ENCODE measurements at regions not wholly inside any gene's neighbourhood (a gene's known extent, or its start where the extent isn't known, plus 50 kb on each side); places are given as distances from the start of the nearest gene placed in this dataset.

DNA sequence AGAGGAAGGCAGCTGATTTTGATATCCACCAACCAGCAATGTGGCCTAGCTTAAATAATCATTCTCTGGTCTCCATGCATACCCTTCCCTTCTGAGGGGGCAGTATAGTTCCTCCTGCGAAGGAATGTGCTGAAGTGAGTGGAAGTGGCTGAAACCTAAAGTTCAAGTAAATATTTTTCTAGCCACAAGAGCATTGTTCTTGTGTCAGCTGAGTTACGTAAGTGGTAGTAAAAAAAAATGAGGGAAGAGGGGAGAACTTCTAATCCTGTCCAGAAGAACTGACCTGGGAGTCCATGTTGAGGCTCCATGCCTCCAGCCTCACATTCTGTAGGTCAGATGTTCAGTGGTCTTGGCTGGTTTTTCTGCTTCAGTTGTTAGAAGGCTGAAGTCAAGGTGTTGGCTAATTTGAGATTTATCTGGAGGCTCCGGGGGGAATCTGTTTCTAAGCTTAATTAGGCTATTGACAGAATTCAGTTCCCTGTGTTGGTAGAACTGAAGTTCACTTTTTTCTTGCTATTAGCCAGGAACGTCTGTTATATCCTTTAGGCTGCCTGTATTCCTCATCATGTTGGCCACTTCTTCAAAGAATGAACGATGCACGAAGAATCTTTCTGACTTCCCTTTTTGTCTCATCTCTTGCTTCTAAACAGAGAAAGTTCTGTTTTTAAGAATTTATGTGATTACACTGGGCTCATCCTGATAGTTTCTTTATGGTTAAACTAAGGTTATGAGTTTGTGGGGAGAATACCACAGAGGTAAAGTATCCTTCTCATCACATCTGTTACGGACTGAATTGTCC lies 207.1 kb upstream of the PRSS16 start (continued):
- TF ChIP-seq FIP1L1 (IDR thresholded peaks at IDR 0.05; ENCODE audit: borderline replicate concordance, insufficient read depth, low read depth, low read length) (no peak), RERE (CRISPR knock-in tag; IDR thresholded peaks at IDR 0.05; ENCODE audit: low read depth) (no peak), DNMT1 (CRISPR knock-in tag; IDR thresholded peaks at IDR 0.05) (no peak), GABPA (IDR thresholded peaks at IDR 0.05; ENCODE audit: low read depth, low read length) (no peak), GABPA (CRISPR knock-in tag; IDR thresholded peaks at IDR 0.05; ENCODE audit: low read depth) (peak; percentile 27; the same call in 1 of the 2 replicates), HOXA3 (CRISPR knock-in tag; IDR thresholded peaks at IDR 0.05) (0 out of 2 replicates have a peak, but pooled peaks have one; percentile 37), SRSF1 (optimal IDR thresholded peaks at IDR 0.05; ENCODE audit: low read depth, low read length) (no peak), ZNF609 (CRISPR knock-in tag; IDR thresholded peaks at IDR 0.05; ENCODE audit: borderline replicate concordance) (peak; percentile 27; the same call in 1 of the 2 replicates), REL (CRISPR knock-in tag; conservative IDR thresholded peaks at IDR 0.05) (no peak), FUBP1 (CRISPR knock-in tag; IDR thresholded peaks at IDR 0.05; ENCODE audit: borderline replicate concordance) (no peak)
- TF ChIP-seq, protein P1, sequence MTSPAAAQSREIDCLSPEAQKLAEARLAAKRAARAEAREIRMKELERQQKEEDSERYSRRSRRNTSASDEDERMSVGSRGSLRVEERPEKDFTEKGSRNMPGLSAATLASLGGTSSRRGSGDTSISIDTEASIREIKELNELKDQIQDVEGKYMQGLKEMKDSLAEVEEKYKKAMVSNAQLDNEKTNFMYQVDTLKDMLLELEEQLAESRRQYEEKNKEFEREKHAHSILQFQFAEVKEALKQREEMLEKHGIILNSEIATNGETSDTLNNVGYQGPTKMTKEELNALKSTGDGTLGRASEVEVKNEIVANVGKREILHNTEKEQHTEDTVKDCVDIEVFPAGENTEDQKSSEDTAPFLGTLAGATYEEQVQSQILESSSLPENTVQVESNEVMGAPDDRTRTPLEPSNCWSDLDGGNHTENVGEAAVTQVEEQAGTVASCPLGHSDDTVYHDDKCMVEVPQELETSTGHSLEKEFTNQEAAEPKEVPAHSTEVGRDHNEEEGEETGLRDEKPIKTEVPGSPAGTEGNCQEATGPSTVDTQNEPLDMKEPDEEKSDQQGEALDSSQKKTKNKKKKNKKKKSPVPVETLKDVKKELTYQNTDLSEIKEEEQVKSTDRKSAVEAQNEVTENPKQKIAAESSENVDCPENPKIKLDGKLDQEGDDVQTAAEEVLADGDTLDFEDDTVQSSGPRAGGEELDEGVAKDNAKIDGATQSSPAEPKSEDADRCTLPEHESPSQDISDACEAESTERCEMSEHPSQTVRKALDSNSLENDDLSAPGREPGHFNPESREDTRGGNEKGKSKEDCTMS (CRISPR knock-in tag; conservative IDR thresholded peaks at IDR 0.05) = no peak

Data from HepG2 (cell line).